SKM-1 (cell line): ENCODE measurements at regions not wholly inside any gene's neighbourhood (a gene's known extent, or its start where the extent isn't known, plus 50 kb on each side); places are given as distances from the start of the nearest gene placed in this dataset.
"Not testable (repeated sequence)": the region's sequence is repeated elsewhere in the genome, so short reads cannot be mapped to it uniquely, and the experiment has no call there.

Experiments
- DNase-seq: peaks from one replicate; lab custom pipeline; 2025; ENCODE audit not compliant: unreplicated experiment; lab: John Stamatoyannopoulos, UW

DNA sequence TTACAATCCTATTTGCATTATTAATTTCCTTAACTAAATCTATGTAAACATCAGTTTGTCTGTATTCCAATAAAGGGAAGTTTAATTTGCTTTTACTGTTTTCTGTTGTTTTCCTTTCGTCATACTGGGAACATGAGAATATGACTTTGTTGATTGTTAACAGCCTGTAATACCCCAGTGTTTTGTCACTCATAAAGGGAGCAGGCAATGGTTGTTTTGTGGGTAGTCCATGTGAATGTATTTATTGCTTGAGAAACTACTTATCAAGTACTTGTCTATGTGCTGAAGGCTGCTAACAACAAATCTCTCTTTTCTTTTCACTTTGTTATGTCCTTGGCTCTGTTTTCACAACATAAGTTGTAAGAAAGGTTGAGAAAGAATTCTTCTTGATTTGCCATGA lies 1070.2 kb upstream of the ACO1 start:
- no peak for DNase-seq

DNA sequence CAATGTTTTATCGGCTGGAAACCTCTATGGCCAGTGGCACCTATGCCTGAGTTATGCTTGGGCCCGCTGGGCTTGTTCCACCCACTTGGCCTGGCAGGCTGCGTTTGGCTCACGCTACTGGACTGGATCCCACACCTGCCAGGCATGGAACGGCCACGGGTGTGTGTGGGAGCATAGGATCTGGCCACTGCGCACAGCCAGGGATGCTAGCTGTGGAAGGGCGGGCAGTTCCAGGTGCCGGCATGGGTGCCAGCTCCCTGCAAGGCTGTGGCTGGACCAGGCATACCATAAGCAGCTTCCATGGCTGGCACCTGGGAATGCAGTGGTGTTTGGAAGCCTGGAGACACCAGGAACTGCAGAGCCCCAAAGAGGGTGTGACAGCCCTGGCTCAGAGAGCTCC lies 1063.9 kb upstream of the ACO1 start:
- DNase-seq = no peak

DNA sequence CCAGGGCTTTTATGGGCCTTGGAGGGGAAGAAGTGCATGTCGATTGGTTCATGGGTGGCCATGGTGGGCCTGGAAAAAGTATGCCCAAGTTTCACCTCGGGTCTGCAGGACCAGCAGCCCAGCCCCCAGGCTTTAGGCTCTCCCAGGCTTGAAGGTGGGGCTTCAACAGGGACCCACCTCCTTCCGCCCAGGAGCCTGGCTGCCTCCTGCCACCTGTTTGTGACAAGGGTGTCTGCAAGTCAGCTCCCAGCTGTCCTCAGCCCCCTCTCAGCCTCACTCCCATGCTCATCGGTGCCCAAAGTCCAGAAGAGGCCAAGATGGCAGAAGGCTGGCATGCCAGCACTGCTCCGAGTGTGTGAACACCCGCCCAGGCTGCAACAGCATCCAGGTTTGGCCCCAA lies 1063.2 kb upstream of the ACO1 start:
- no peak for DNase-seq

DNA sequence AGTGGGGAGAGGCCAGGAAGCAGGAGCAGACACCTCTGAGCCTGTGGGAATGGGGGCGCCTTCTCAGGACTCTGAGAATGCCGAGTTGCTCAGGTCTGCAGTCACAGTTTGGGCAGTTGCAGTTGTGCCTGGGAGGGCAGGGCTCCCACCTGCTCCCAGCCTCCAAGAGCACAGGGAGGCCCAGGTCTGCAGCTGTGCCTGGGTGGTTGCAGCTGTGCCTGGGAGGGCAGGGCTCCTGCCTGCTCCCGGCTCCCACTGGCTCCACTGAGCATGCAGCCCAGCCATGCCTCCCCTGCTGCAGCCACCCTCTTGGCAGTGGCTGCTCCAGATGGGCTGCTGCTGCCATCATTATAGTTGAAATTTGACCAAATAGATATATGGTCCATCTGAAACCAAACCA lies 1062.8 kb upstream of the ACO1 start:
- no peak for DNase-seq

DNA sequence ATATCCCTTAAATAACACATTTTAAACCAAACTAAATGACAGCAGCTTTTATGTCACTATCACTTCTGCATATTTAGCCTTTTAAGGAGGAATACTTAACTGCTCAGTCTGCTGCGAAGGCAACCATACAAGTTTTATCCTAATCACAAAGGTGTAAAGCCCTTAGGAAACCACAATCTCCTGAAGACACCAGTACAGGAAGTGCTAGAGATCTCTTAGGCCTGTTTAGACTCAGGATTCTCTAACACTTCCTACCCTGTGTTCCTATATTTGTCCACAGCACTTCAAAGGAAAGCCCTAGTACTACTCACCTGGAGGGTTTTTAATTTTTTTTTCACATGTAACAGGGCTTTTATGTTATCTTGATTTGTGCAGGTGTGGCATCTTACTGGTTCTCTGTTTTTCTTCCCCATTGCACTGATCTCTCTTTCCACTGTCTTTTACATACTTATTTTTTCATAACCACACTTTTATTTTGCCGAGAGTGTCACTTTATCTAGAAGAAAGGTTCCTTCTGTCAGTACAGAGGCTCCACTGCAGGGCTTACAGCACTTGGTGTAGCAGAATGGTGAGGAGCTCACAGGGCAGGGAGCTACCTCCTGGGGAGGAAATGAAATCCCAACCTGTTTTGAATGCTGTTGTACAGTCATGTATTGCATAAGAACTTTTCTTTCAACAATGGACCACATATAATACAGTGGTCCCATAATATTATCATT lies 1060.6 kb upstream of the ACO1 start:
- DNase-seq = no peak

DNA sequence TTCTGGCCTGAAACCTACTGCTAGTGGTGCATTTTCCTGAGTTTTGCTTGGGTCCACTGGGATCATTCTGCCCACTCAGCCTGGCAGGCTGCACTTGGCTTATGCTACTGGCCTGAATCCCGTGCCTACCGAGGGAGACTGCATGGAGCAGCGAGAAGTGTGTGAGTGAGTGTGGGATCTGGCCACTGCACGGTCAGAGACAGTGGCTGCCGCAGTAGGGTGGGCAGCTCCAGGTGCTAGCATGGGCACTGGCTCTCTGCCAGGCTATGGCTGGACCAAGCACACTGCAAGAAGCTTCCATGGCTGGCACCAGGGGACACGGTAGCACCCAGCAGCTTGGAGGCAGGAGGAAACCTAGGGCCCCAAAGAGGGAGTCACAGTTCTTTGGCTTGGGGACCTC lies 1058.7 kb upstream of the ACO1 start:
- no peak for DNase-seq

DNA sequence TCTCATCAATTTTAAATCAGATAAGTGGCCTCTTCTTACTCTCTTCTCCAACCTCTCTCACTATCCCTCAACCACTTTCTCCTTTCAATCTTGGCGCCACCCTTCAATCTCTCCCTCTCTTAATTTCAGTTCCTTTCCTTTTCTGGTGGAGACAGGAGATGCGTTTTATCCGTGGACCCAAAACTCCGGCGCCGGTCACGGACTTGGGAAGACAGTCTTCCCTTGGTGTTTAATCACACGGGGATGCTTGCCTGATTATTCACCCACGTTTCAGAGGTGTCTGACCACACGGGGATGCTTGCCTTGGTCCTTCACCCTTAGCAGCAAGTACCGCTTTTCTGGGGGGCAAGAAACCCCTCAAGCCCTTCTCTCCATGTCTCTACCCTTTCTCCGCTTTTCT lies 1057.6 kb upstream of the ACO1 start:
- DNase-seq = not testable (repeated sequence)

DNA sequence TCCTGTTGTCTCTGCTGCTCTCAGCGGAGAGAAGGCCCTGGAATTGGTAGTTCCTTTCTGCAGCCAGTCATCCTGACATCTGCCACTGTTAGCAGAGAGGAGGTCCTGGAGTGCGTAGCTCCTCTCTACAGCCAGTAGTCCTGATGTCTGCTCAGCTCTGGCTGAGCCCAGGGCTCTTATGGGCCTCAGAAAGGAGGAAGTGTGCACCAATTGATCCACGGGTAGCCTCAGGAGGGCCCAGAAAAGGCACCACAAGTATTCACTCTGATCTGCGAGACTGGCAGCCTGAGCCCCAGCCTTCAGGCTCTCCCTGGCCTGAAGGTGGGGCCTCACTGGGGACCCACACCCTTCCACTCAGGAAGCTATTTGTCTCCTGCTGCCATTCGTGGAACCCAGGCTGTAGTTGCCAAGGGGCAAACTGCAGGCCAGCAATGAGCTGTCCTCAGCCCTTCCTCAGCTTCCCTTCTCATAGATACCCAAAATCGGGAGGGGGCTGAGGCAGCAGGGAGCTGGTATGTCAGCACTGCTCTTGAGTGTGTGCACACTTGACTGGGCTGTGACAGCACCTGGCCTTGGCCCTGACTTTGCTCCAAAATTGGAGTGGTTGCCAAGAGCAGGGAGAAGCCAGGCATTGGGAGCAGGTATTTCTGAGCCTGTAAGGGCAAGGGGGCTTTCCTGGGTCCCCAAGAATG lies 1049.5 kb upstream of the ACO1 start:
- no peak for DNase-seq

DNA sequence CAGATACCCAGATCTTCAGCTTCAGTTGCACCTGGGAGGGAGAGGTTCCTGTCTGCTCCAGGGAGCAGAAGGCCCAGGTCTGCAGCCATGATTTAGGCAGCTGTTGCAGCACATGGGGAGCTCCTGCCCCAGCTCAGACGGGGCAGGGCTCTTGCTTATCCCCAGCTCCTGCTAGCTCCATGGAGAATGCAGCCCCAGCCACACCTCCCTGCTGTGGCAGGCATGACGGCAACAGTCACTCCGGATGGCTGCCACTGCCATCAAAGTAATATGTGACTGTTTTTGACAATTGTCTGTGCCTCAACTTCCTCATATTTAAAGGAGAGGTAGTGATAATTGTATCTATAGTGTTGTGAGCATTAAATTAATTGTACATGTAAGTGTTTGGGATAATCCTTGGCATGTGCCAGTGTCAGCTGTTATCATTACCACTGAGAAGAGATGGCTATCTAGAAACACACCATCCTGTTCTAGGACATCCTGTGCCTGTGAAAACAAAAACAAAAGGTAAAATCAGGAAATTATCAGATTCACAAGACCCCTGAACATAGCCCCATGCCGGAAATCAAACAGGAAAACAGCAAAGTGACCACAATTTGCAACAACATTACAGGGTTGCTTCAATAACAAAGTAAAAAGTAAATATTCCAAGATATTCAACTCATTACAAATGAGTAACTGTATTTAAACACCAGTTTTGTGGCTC lies 1048.8 kb upstream of the ACO1 start:
- no peak for DNase-seq

DNA sequence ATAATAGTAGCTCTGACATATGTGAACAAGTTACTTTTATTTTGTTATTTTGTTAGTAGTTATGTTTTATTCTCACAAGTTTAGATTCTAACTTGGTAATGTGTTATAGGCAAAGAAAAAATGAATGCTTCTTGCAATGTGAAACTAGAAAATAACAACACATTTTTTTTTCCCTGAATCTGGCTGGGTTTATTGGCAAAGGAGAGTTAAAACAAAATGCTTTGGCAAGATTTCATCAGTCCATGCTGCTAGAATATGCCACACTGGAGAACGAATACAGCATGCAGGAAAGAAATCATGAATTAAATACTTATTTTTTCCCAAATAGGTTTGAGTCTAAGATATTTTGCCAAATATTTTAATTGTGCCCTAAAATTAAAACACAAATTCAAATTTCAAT lies 1048.1 kb upstream of the ACO1 start:
- DNase-seq = no peak

DNA sequence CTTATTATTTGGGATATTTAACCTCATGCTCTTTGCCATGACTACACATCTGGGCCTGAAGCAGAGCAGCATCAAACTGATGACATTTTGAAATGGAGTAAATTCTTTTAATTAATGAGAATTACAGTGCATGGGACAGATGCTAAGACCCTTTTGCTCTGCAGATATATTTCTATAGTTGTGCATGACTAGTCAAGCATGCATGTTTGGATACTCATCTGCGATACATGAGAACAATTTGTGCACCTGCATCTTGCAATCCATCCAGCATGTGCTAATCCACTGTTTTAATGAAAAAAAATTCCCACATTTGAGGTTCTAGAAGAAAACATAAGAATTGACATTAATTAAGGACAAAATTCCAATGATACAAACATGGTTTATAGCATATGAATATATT lies 1047.6 kb upstream of the ACO1 start:
- no peak for DNase-seq

DNA sequence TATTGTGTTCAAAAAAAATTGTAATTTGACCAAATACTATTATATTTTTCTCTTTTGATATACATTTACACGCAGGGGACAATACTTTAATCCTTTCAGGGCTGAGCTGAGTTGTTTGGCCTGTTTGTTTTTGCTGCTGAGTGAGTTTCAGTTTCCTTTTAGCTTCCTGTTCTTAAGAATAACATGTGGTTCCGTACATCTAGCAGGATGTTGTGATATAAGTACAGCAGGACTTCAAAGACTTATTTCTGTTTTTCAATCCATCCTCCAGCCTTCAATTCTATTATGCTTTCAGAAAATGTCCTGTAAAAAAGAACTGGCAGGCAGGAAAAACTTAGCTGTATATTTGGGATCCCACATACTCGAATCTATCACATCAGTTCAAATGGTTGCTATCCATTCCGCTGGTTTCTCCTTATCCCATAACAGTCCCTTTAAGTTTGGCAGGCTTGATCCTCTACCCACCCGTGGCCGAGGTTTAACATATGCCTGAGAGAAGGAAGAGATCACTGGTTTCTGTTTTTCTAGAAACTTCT lies 1037.3 kb upstream of the ACO1 start:
- DNase-seq = peak; percentile 4

DNA sequence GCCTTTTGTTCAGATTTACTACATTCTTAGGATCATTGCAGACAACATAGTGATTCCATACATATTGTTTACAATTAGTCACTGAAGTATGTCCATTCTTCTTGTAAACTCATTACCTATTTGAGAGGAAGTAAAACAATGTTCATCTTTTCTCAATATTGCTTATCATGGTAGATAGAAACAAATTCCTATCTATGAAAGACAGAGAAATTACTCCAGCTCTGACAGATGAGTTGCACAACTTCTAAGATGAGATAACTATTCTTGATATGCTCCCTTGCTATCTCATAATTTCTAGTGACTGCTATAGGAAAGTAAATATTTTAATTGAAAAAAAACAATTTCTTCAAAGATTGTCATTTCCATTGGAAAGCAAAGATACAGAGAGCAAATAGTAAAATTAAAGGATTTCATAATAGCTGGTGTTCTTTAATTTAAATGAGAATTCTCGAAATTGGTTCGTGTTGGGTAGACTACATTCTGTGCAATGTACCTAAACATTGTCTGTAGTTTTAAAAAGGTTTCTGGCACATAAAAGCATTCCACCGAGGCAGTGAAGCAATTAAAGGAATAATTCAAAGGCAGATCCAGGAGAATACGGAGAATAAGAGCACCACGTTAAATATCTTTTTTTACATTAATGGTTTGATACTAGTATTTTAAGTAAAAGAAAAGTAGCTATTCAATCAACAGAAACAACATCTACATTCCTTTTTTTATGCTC lies 1029.1 kb upstream of the ACO1 start:
- no peak for DNase-seq

DNA sequence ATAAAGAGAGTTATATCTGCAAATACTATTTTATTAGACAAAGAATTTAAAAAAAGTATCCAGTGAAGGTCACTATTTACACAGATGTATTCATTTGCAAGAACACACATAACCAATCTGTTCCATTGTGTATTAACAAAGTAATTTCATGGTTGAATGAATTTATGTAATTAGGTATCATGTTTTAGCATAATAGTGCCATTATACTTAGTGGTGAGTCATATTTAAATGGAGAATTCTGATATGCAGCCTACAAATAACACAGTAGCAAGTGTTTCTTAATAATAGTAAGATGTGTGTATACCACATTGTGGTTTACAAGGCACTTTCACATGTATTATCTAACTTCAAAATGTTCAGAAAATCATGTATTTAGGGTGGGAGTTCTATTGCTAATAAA lies 1028.5 kb upstream of the ACO1 start:
- no peak for DNase-seq

DNA sequence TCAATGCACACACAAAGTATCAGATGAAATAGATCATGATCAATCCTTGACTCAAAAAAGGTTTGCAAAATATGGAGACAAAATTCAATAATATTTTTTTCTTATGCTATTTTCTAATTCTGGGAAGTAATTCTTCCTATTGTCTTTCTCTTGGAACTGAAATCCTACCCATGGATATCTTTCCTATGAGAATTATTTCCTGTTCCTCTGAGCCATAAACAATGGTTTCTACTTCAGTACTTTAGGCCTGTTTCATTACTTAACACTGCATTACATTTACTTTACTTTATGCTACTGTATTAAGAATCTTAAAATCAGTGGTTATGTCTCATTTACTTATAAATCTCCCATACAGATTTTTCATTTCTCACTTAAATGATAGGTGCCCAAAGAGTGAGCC lies 1025.4 kb upstream of the ACO1 start:
- no peak for DNase-seq

DNA sequence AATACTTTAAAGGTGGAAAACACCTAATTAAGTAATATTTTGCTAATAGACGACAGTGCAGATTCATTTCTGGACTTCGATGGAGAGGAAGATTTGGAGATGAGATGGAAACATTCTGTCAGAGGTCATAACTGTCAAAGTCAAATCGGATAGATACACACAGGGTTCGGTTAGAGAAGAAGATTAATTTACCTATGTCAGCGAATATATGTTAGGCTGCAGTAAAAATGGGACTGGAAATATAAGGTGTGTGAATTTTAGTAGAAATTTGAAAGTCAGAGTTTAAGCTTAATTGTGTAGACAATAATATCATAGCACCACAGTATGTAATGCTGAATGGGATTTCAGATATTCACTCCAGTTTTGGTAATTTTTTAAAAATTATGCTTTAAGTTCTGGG lies 1020.3 kb upstream of the ACO1 start:
- no peak for DNase-seq

DNA sequence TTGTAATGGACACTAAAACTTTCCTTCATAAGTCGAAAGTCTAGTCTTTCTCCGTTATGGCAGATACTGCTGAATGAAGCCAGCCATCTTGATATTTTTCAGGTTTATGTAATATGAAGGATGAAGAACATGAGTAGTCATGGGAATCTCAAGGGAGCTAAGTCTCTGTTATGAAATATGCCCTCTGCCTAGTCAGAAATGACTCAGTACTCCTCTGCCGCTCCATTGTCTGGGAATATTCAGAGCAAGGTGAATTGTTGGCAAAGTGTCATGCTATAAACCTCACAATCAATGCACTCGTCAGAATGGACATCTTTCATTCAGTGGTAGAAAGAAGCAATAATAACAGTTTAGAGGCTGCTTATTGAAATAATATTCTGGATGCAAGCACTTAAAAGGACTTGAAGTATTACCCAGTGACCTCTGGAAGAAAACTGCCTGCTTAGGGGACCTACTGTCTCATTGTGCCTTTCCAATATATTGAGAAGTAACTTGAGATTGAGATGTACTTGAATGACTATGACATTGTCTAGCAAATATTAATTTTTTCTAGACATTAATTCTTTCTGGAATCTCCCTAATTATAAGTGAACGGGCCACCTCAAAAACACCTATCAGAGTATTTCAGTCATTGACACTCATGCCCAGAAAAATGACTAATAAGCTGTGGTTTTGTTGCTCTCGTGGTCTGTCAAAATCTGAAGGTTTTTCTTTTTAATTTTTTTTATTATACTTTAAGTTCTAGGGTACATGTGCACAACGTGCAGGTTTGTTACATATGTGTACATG lies 1011.5 kb upstream of the ACO1 start:
- no peak for DNase-seq

DNA sequence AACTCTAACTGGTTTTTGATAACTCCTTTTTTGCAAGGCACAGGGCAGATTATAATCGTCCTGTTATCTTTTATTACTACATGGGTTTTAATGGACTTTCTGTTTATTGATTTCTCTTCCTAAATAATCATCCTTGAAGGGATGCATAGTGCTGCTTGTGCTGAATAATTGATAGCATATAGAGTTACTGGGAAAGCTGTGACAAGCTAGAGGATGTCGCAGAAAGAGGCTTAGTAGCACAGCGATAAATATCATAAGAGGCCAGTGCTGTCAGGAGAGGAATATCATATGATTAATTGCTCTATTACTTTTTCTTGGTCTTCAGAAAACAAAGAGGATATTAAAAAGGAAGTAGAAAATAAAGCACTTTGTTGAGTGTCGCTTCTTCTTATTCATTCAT lies 1007.1 kb upstream of the ACO1 start:
- DNase-seq = no peak

DNA sequence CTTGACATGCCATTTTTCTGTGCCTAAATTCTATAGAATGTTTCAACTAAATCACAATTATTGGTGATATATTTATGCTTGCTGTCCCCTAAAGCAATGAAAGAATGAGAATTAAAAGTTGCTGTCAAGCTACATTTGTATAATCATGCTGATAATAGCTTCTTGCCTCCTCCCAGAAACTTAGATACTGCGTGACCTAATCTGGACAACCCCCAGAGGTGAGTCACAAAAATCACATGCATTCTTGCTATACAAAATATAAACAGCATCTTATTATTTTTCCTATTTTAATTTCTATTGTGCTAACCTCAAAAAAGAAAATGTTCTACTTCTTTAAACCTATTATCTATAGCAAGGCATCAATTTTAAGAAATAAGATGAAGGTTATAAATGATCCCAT lies 995.8 kb upstream of the ACO1 start:
- DNase-seq = no peak

DNA sequence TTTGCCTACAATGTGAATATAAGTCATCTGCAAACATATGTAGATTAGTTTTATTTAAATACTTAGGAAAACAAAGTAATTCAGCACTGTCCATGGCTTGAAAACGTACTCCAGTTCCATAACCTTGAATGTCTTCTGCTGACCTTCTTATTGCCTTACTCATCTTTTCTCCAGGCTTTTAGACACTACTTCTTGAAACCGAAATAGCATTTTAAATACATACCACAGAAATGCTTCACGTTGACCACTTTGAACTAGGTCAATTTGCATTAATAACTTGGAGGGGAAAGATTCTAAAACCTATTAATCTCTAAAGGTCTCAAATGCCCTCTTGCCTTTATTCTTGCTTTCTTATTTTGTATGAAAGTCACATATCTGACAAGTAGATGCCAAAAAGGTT lies 995.4 kb upstream of the ACO1 start:
- DNase-seq = no peak
